ENCODE measurements at regions not wholly inside any gene's neighbourhood (a gene's known extent, or its start where the extent isn't known, plus 50 kb on each side); places are given as distances from the start of the nearest gene placed in this dataset.

GRCh38 chr2:138391946-138392345 is 109.6 kb upstream of the SPOPL start:
- TF ChIP-seq, protein P1, sequence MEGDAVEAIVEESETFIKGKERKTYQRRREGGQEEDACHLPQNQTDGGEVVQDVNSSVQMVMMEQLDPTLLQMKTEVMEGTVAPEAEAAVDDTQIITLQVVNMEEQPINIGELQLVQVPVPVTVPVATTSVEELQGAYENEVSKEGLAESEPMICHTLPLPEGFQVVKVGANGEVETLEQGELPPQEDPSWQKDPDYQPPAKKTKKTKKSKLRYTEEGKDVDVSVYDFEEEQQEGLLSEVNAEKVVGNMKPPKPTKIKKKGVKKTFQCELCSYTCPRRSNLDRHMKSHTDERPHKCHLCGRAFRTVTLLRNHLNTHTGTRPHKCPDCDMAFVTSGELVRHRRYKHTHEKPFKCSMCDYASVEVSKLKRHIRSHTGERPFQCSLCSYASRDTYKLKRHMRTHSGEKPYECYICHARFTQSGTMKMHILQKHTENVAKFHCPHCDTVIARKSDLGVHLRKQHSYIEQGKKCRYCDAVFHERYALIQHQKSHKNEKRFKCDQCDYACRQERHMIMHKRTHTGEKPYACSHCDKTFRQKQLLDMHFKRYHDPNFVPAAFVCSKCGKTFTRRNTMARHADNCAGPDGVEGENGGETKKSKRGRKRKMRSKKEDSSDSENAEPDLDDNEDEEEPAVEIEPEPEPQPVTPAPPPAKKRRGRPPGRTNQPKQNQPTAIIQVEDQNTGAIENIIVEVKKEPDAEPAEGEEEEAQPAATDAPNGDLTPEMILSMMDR (IDR thresholded peaks at IDR 0.05), result no peak
- no peak for TF ChIP-seq POLR2AphosphoS5 (IDR thresholded peaks at IDR 0.05)

Measured in esophagus muscularis mucosa (tissue), 3 donors.